Smooth muscle cell of the brain vasculature (primary cell): ENCODE measurements at regions not wholly inside any gene's neighbourhood (a gene's known extent, or its start where the extent isn't known, plus 50 kb on each side); places are given as distances from the start of the nearest gene placed in this dataset.

Experiments used
- DNase-seq: peaks from one replicate; pipeline ENCODE4 v3.0.0-alpha.2; 2012; ENCODE audit warnings: low read depth, low spot score

DNA sequence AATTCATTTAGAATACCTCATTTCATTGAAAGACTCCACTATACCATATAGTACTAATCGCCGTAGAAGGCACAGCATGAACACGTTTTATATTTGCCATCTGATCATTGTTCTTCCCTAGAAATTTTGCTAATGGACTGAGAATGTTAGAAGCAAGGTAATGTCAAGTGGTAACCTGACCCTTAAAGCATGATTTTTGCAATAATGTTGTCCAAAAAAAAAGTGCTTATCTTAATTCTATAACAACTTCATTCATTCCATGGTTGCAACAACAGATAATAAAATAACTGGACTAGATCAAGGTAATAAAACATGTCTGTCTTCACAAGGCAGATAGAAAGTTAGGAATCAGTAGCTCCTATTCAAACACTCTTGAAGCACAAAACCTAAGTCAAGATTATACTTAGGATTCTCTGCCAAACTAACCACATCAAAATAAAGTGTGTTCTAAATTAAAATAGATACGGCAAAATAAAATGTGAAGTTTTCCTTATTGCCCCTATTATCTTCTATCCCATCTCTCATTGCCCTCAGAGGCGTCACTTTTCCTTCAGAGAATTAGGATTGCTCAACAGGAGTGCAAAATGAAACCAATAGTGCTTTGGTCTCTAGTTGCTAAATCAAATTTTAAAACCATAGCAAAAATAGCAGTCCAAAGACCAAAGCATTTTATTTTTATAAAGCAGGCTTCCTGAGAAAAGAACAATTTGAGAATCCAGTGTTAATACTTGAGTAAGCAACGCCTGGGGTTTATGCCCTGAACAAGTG is 317.4 kb upstream of the UBE2E2 start:
- no peak for DNase-seq

- DNase-seq: no peak
Observed at GRCh38 chr3:22886439-22887068, 316.6 kb upstream of the UBE2E2 start.

GRCh38 chr3:22887664-22888291 is 315.3 kb upstream of the UBE2E2 start:
- peak; percentile 9 for DNase-seq

DNA sequence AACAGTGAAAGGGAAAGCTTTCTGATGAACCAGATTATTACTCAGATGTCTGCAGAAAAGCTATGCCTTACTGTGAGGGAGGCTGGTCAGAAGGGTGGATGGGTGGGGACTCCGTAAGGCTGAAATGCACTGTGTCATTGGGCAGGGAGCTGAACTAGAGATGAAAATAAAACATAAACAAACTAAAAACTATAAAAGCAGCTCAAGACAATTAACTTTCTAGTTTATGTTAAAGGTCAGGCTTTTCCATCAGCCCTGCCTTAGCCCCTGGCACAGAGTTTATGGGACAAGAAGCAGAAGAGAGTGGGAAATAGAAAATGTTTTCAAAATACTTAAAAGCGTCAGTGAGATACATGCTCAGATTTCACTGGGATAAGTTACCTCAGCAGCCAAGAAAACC is 310.0 kb upstream of the UBE2E2 start:
- DNase-seq: no peak

DNA sequence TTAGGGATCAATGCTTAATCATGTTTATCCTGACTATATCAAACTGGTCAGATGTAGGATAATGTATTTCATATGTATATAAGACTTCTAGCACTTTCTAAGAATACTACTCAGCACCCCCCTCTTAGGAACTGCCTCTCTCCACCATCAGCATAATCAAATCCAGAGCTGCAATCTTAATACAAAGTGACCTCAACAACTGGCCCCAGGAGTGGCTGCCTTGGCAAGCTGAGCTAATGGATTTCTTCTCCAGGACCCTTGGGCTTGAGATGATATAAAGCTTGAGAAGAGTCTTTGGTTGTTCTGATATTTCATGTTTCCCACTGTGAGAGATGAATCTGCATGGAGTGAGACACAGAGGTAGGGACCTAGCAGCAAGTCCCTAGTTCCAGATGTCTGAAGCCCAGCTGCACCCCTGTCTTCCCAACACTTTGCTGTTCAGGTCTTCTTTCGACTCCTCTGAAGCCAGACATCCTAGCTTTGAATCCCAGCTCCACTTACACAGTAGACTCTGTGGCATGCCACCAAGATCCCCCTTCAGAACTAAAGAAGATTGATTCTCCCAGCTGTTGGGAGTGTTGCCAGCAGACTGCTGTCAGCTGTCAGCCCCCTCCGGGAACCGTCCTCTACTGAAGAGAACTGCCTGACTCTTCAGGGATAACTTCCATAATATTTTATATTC is 309.3 kb upstream of the UBE2E2 start:
- no peak for DNase-seq

GRCh38 chr3:22894865-22895264 is 308.3 kb upstream of the UBE2E2 start:
- DNase-seq: no peak

DNA sequence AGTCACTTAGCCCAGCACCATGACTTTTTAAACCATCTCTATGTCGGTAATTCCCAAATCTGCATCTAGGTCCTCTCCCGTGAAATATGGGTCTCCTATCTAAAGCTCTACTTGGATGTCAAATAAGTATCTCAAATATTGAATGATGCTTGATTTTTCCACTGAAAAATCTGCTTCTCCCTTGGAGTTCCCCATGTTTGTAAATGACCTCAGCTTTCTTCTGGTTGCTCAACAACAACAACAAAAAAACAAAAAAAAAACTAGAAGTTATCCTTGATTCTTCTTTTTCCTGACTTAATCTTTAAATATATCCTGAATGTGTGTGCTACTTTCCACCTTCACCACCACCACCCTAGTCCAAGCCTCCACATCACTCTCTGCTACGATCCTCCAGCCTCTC is 307.5 kb upstream of the UBE2E2 start:
- no peak for DNase-seq

DNA sequence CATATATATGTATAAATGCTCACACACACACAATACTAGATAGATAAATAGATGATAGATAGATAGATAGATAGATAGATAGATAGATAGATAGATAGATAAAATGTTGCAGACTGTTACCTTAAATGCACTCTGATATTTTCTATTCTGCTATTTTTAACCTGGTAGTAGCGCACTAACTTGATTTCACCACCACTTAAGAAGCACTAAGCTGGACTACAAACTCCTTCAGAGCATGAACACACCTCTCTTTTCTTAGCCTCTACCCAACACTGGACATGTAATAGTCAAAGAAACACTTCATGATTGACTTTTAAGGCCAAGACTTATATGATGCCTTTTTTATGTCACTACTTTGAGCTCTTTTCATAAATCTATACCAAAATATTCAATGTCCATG is 304.6 kb upstream of the UBE2E2 start:
- DNase-seq: no peak

DNA sequence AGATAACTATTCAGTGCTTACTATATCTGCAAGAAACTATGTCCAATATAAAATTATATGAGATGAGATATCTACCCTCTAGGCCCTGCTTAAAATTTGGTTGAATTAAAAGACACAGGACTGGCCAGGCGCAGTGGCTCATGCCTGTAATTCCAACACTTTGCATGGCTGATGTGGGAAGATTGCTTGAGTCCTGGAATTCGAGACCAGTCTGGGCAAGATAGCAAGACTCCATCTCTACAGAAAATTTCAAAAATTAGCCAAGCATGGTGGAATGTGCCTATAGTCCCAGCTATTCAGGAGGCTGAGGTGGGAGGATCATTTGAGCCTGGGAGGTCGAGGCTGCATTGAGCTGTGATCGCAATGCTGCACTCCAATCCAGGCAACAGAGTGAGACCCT is 303.7 kb upstream of the UBE2E2 start:
- DNase-seq: no peak

DNA sequence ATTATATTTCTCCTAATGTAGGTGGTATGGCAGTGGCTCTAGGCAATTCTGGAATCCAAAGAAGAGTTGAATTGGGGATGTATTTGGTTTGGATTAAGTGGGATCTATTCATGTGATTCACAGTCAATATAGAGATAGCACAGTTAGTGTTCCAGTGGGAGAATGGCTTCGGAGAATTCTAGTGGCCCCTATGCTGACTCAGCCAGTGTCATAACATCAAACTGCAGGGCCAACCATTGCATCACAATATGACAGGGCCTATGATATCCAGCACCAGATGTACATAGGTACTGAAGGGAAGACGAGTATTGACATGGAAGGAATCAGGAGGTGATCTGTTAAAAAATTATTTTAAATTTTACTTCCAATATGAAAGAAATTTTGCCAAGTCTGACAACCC is 302.8 kb upstream of the UBE2E2 start:
- no peak for DNase-seq

GRCh38 chr3:22901684-22902083 is 301.4 kb upstream of the UBE2E2 start:
- DNase-seq: no peak

DNA sequence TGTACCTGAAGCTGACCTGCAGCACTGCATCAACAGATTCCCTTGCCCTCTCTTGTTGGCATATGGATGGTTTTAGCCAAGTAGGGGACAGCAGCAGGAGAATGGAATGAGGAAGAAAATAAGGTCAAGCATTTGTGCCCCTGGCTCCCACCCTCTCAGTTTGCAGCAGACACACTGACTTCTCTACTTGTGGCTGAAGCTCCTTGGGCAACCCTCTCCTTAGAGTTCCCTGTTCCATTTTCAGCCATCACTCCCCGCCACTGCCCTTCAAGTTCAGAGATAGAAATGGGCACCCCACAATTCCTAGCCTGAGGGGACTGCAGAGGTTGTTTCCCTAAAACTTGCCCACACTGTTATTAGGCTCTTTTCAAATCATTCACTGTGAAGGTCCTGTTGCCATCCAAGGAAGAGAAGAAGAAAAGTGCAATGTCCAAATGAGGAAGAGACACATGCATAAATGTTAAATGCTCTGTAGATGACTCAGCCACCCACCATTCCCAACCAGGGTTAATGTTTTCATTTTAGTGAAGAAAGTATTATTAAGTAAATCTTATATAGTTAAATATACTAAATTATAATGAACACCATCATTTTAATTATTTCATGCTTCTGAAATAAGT is 295.9 kb upstream of the UBE2E2 start:
- DNase-seq: no peak

GRCh38 chr3:22907796-22908195 is 295.3 kb upstream of the UBE2E2 start:
- DNase-seq: no peak

- DNase-seq: no peak
Observed at GRCh38 chr3:22908989-22909507, 294.1 kb upstream of the UBE2E2 start.

GRCh38 chr3:22916933-22917332 is 286.2 kb upstream of the UBE2E2 start:
- no peak for DNase-seq

GRCh38 chr3:22920006-22920405 is 283.1 kb upstream of the UBE2E2 start:
- DNase-seq: no peak

- DNase-seq: no peak
Observed at GRCh38 chr3:22922317-22922716, 280.8 kb upstream of the UBE2E2 start.

DNA sequence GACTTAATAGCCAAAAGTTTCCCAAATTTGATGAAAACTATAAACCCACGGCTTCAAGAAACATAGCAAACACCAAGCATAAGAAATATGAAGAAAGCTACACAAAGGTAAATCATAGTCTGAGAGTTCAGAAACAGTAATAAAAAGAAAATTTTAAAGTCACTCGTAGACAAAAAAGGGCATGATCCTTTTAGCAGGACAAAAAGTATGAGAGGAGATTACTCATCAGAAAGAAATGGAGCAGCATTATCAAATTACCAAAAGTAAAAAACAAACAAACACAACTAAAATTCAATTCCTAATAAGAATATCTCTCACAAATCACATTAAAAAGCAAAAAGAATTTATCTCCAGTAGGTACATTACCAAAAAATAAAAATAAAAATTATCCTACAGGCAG is 279.4 kb upstream of the UBE2E2 start:
- DNase-seq: no peak

- no peak for DNase-seq
Observed at GRCh38 chr3:22928216-22929110, 274.7 kb upstream of the UBE2E2 start.

DNA sequence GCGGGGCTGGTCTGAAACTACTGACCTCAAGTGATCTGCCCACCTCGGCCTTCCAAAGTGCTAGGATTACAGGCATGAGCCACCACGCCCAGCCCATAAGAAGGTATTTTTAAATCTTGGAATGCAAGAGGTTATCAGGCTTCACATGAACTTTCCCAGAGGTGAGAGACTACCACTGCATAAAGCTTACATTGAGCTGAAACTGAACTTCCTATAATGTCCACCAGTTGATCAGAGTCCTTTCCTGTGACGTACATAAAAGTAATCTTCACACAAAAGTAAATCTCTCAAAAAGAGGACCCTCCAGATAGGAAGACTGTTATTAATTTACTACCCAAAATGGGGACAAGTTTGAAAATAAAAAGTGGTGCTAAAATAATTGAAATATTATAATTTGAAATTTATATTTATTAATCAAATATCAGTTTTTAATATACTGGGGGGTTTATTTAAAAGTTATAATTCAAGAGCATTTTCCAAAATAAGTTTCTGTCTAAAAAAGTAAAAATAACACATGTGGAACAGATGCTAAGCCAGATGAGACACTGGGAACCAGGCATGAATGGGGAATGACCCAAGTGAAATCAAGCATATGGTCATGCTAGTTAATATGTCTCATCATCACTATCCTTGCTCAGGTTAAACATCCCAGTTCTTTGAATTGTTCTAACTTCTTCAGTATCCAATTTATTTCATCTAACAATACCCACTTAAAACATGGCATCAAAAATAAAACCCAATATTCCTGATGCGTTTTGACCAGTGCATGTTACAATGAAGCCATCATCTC is 269.9 kb upstream of the UBE2E2 start:
- no peak for DNase-seq
